GM23338 (cell line): ENCODE measurements at regions not wholly inside any gene's neighbourhood (a gene's known extent, or its start where the extent isn't known, plus 50 kb on each side); places are given as distances from the start of the nearest gene placed in this dataset.

Source experiments
- ATAC-seq: fragments of 200-7000 bp; cut with Tn5 transposase; 3 replicates; pipeline ENCODE4 v1.9.1; 2020
- DNase-seq: peaks from one replicate; pipeline ENCODE4 v3.0.0-alpha.2; 2015; ENCODE audit warnings: low spot score
- H2AFZ ChIP-seq: fragments of 200-600 bp; sonication (generic); 2 replicates; pipeline ENCODE4 v1.8.0; 2016; ENCODE audit warnings: antibody characterized with exemption, mild to moderate bottlenecking, moderate library complexity
- H3F3A ChIP-seq: fragments of 200-600 bp; sonication (generic); replicated peaks from 2 replicates; pipeline ENCODE4 v1.8.0; 2017; ENCODE audit warnings: antibody characterized with exemption, mixed run types, low read depth
- H3K27ac ChIP-seq: fragments of 200-600 bp; sonication (generic); 2 replicates; pipeline ENCODE4 v1.6.1; 2016; ENCODE audit warnings: low read depth
- H3K27me3 ChIP-seq: fragments of 200-600 bp; sonication (generic); 2 replicates; pipeline ENCODE4 v1.8.0; 2016; ENCODE audit warnings: mild to moderate bottlenecking, mixed run types, moderate library complexity; ENCODE audit not compliant: insufficient read depth
- H3K36me3 ChIP-seq: fragments of 200-600 bp; sonication (generic); 2 replicates; pipeline ENCODE4 v1.8.0; 2016; ENCODE audit warnings: mild to moderate bottlenecking; ENCODE audit not compliant: insufficient read depth
- H3K4me1 ChIP-seq: fragments of 200-600 bp; sonication (generic); 2 replicates; pipeline ENCODE4 v1.8.0; 2016; ENCODE audit warnings: mild to moderate bottlenecking, moderate library complexity; ENCODE audit not compliant: insufficient read depth
- H3K4me2 ChIP-seq: fragments of 200-600 bp; sonication (generic); 2 replicates; pipeline ENCODE4 v1.7.1; 2017; ENCODE audit warnings: mixed run types
- H3K4me3 ChIP-seq: fragments of 200-600 bp; sonication (generic); 2 replicates; pipeline ENCODE4 v1.6.1; 2016; ENCODE audit warnings: mixed run types
- H3K79me2 ChIP-seq: fragments of 200-600 bp; sonication (generic); replicated peaks from 2 replicates; pipeline ENCODE4 v1.8.0; 2017; ENCODE audit warnings: mild to moderate bottlenecking; ENCODE audit not compliant: insufficient read depth
- H3K9me2 ChIP-seq: fragments of 200-600 bp; sonication (generic); 2 replicates; pipeline ENCODE4 v1.8.0; 2017; ENCODE audit not compliant: insufficient read depth
- H4K20me1 ChIP-seq: fragments of 200-600 bp; sonication (generic); replicated peaks from 2 replicates; pipeline ENCODE4 v1.8.0; 2017; ENCODE audit warnings: mild to moderate bottlenecking; ENCODE audit not compliant: insufficient read depth
- H3K27ac Mint-ChIP-seq: 2 replicates; pipeline ENCODE4 v1.8.0; 2020; ENCODE audit warnings: inconsistent platforms, mild to moderate bottlenecking, moderate library complexity, mixed read lengths
- H3K27me3 Mint-ChIP-seq: 3 replicates; pipeline ENCODE4 v1.8.0; 2022; ENCODE audit warnings: low read depth, mild to moderate bottlenecking, moderate library complexity, mixed read lengths, inconsistent platforms; ENCODE audit not compliant: insufficient read depth, poor library complexity
- H3K36me3 Mint-ChIP-seq: 3 replicates; pipeline ENCODE4 v1.8.0; 2021; ENCODE audit warnings: low read depth, mild to moderate bottlenecking, inconsistent platforms, moderate library complexity, mixed read lengths
- H3K4me1 Mint-ChIP-seq: 3 replicates; pipeline ENCODE4 v1.8.0; 2020; ENCODE audit warnings: mild to moderate bottlenecking, inconsistent platforms, mixed read lengths
- H3K4me3 Mint-ChIP-seq: 3 replicates; pipeline ENCODE4 v1.8.0; 2021; ENCODE audit warnings: moderate library complexity, mild to moderate bottlenecking, inconsistent platforms, mixed read lengths
- H3K9me3 Mint-ChIP-seq: 3 replicates; pipeline ENCODE4 v1.8.0; 2020; ENCODE audit warnings: moderate library complexity, mild to moderate bottlenecking, inconsistent platforms, mixed read lengths
- CREB1 ChIP-seq: fragments of 250-450 bp; sonication (Bioruptor Pico); IDR thresholded peaks from 2 replicates; pipeline ENCODE4 v1.5.0; 2020; ENCODE audit warnings: low read depth, mild to moderate bottlenecking, moderate library complexity
- EZH2 ChIP-seq: fragments of 200-600 bp; sonication (generic); IDR thresholded peaks from one replicate; pipeline ENCODE4 v1.8.0; 2017; ENCODE audit warnings: antibody characterized with exemption, mild to moderate bottlenecking, low read depth; ENCODE audit not compliant: unreplicated experiment
- EZH2phosphoT487 ChIP-seq: fragments of 200-600 bp; sonication (generic); IDR thresholded peaks from one replicate; pipeline ENCODE4 v1.8.1; 2018; ENCODE audit warnings: antibody characterized with exemption; ENCODE audit not compliant: unreplicated experiment
- JUNB ChIP-seq: IDR thresholded peaks from one replicate; pipeline ENCODE4 v1.6.1; 2016; ENCODE audit warnings: antibody characterized with exemption; ENCODE audit not compliant: unreplicated experiment
- NANOG ChIP-seq: IDR thresholded peaks from 2 replicates; pipeline ENCODE4 v1.6.1; 2016; ENCODE audit warnings: antibody characterized with exemption, borderline replicate concordance
- POLR2AphosphoS5 ChIP-seq: IDR thresholded peaks from 2 replicates; pipeline ENCODE4 v1.6.1; 2016; ENCODE audit warnings: antibody characterized with exemption, low read depth
- ZNF114 ChIP-seq: fragments of 250-450 bp; sonication (Bioruptor Pico); IDR thresholded peaks from 2 replicates; pipeline ENCODE4 v1.5.0; 2020; ENCODE audit warnings: mild to moderate bottlenecking, moderate library complexity
- ZNF331 ChIP-seq: fragments of 250-450 bp; sonication (Bioruptor Pico); IDR thresholded peaks from 2 replicates; pipeline ENCODE4 v1.5.0; 2020; ENCODE audit warnings: low read depth, mild to moderate bottlenecking, moderate library complexity
- TF ChIP-seq, protein P1 (sequence below), 2 experiments: fragments of 200-600 bp in 1 of 2; sonication (generic) in 1 of 2; conservative IDR thresholded peaks; 2 replicates each; pipeline versions ENCODE4 v1.5.1 to v1.6.1; 2016 to 2017; ENCODE audit warnings: antibody characterized with exemption in 2 of 2, low read depth in 2 of 2, mild to moderate bottlenecking in 2 of 2, moderate library complexity in 1 of 2
- TF ChIP-seq, protein P2 (sequence below): IDR thresholded peaks from one replicate; pipeline ENCODE4 v1.6.1; 2018; ENCODE audit warnings: antibody characterized with exemption; ENCODE audit not compliant: unreplicated experiment
- TF ChIP-seq, protein P3 (sequence below): IDR thresholded peaks from 2 replicates; pipeline ENCODE4 v1.6.1; 2016; ENCODE audit warnings: antibody characterized with exemption

DNA sequence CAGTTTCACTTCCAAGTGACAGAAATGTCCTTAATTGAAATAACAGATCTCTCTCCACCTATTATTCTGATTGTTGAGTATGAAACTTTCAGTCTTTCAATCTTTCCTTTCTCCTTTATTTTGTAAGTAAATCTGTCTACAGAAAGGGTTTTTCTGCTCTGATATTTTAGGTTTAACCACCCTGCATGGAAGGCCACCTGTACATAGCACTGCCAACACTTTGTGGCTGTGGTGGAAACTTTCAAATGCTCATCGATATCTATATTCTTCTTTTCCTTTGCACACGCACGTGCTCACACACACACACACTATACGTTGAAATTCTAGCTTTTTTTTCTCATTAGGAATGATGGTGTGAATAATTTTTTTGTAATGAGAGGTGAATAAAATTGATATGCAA, 1179.3 kb downstream of the KCNT2 start:
- DNase-seq (no peak), ATAC-seq (no peak)
- Mint-ChIP-seq H3K36me3 (no peaks in the 10 kb centered on the region), H3K27me3 (no peaks in the 10 kb centered on the region), H3K9me3 (no peaks in the 10 kb centered on the region), H3K27ac (no peak overlapping the region), H3K4me3 (no peak overlapping the region), H3K4me1 (no peaks in the 10 kb centered on the region)
- Histone ChIP-seq H3K27me3 (no peaks in the 10 kb centered on the region), H3K79me2 (no peaks in the 10 kb centered on the region), H2AFZ (no peak overlapping the region), H3F3A (no peaks in the 10 kb centered on the region), H3K27ac (no peak overlapping the region), H3K4me1 (no peaks in the 10 kb centered on the region), H3K4me3 (no peak overlapping the region), H3K36me3 (no peaks in the 10 kb centered on the region), H3K4me2 (no peak overlapping the region), H4K20me1 (no peaks in the 10 kb centered on the region), H3K9me2 (no peaks in the 10 kb centered on the region)
- TF ChIP-seq ZNF114 (no peak), POLR2AphosphoS5 (no peak), EZH2 (no peak), EZH2phosphoT487 (no peak), ZNF331 (CRISPR knock-in tag) (no peak)
- TF ChIP-seq, protein P1, sequence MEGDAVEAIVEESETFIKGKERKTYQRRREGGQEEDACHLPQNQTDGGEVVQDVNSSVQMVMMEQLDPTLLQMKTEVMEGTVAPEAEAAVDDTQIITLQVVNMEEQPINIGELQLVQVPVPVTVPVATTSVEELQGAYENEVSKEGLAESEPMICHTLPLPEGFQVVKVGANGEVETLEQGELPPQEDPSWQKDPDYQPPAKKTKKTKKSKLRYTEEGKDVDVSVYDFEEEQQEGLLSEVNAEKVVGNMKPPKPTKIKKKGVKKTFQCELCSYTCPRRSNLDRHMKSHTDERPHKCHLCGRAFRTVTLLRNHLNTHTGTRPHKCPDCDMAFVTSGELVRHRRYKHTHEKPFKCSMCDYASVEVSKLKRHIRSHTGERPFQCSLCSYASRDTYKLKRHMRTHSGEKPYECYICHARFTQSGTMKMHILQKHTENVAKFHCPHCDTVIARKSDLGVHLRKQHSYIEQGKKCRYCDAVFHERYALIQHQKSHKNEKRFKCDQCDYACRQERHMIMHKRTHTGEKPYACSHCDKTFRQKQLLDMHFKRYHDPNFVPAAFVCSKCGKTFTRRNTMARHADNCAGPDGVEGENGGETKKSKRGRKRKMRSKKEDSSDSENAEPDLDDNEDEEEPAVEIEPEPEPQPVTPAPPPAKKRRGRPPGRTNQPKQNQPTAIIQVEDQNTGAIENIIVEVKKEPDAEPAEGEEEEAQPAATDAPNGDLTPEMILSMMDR (conservative IDR thresholded peaks at IDR 0.05; ENCODE audit: low read depth in 2 of 2) = no peak
- TF ChIP-seq, protein P2, sequence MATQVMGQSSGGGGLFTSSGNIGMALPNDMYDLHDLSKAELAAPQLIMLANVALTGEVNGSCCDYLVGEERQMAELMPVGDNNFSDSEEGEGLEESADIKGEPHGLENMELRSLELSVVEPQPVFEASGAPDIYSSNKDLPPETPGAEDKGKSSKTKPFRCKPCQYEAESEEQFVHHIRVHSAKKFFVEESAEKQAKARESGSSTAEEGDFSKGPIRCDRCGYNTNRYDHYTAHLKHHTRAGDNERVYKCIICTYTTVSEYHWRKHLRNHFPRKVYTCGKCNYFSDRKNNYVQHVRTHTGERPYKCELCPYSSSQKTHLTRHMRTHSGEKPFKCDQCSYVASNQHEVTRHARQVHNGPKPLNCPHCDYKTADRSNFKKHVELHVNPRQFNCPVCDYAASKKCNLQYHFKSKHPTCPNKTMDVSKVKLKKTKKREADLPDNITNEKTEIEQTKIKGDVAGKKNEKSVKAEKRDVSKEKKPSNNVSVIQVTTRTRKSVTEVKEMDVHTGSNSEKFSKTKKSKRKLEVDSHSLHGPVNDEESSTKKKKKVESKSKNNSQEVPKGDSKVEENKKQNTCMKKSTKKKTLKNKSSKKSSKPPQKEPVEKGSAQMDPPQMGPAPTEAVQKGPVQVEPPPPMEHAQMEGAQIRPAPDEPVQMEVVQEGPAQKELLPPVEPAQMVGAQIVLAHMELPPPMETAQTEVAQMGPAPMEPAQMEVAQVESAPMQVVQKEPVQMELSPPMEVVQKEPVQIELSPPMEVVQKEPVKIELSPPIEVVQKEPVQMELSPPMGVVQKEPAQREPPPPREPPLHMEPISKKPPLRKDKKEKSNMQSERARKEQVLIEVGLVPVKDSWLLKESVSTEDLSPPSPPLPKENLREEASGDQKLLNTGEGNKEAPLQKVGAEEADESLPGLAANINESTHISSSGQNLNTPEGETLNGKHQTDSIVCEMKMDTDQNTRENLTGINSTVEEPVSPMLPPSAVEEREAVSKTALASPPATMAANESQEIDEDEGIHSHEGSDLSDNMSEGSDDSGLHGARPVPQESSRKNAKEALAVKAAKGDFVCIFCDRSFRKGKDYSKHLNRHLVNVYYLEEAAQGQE = no peak
- TF ChIP-seq, protein P3, sequence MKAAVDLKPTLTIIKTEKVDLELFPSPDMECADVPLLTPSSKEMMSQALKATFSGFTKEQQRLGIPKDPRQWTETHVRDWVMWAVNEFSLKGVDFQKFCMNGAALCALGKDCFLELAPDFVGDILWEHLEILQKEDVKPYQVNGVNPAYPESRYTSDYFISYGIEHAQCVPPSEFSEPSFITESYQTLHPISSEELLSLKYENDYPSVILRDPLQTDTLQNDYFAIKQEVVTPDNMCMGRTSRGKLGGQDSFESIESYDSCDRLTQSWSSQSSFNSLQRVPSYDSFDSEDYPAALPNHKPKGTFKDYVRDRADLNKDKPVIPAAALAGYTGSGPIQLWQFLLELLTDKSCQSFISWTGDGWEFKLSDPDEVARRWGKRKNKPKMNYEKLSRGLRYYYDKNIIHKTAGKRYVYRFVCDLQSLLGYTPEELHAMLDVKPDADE = no peak

DNA sequence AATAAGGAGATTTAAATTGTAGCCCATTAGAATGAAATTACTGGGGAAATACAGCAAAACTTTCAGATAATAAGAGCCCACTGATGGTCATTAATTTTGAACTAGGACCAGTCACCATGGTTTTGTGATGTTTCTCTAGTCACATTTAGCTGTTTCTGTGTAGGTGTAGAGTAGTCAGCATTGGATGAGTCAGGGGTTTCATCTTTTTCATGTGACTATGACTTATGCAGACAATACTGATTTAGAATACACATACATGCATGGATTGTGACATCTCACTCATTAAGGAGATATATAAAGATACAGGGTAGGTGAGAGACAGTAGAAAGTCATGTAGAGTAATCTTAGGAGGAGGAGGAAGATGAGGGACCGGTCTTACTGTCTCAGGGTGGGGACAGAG, 1192.7 kb downstream of the KCNT2 start:
- Histone ChIP-seq H3F3A (no peaks in the 10 kb centered on the region), H4K20me1 (no peaks in the 10 kb centered on the region), H3K36me3 (no peaks in the 10 kb centered on the region), H3K79me2 (no peaks in the 10 kb centered on the region), H3K4me1 (no peaks in the 10 kb centered on the region), H3K27me3 (no peaks in the 10 kb centered on the region), H3K27ac (no peak overlapping the region), H3K4me3 (no peak overlapping the region), H3K9me2 (no peaks in the 10 kb centered on the region), H2AFZ (no peak overlapping the region), H3K4me2 (no peak overlapping the region)
- Mint-ChIP-seq H3K27ac (0 out of 2 replicates have a peak overlapping the region, but pooled peaks have one; percentile 26), H3K4me3 (no peak overlapping the region), H3K27me3 (no peaks in the 10 kb centered on the region), H3K4me1 (no peaks in the 10 kb centered on the region), H3K9me3 (no peaks in the 10 kb centered on the region), H3K36me3 (no peaks in the 10 kb centered on the region)
- ATAC-seq (no peak), DNase-seq (no peak)
- no peak for TF ChIP-seq POLR2AphosphoS5
- no peak for TF ChIP-seq CREB1 (CRISPR knock-in tag)
- TF ChIP-seq EZH2phosphoT487 = no peak
- TF ChIP-seq ZNF114 = no peak
- no peak for TF ChIP-seq NANOG
- TF ChIP-seq, protein P2 = no peak
- TF ChIP-seq, protein P3 = no peak
- no peak for TF ChIP-seq JUNB
